GM18505 (cell line): ENCODE measurements at regions not wholly inside any gene's neighbourhood (a gene's known extent, or its start where the extent isn't known, plus 50 kb on each side); places are given as distances from the start of the nearest gene placed in this dataset.
"Not testable (repeated sequence)": the region's sequence is repeated elsewhere in the genome, so short reads cannot be mapped to it uniquely, and the experiment has no call there.

ENCODE experiments used
- ATAC-seq: cut with Tn5 transposase; IDR thresholded peaks from one replicate; pipeline ENCODE4 v1.9.1; 2021; ENCODE audit not compliant: unreplicated experiment

GRCh38 chr16:33710696-33711087, 251.3 kb downstream of the TP53TG3F start:
- not testable (repeated sequence) for ATAC-seq

- ATAC-seq: not testable (repeated sequence)
Observed at GRCh38 chr16:33711616-33712015, 252.2 kb downstream of the TP53TG3F start.

- not testable (repeated sequence) for ATAC-seq
Observed at GRCh38 chr16:33712308-33712707, 252.9 kb downstream of the TP53TG3F start.

- ATAC-seq: not testable (repeated sequence)
Observed at GRCh38 chr16:33712851-33713709, 253.7 kb downstream of the TP53TG3F start.

- ATAC-seq: not testable (repeated sequence)
Observed at GRCh38 chr16:33713710-33714538, 254.5 kb downstream of the TP53TG3F start.

- ATAC-seq: not testable (repeated sequence)
Observed at GRCh38 chr16:33731167-33731566, 271.8 kb downstream of the TP53TG3F start.

GRCh38 chr16:33734650-33735049, 275.2 kb downstream of the TP53TG3F start:
- ATAC-seq: not testable (repeated sequence)

GRCh38 chr16:33766869-33767765, 307.7 kb downstream of the TP53TG3F start:
- not testable (repeated sequence) for ATAC-seq

GRCh38 chr16:33768710-33769109, 309.3 kb downstream of the TP53TG3F start:
- not testable (repeated sequence) for ATAC-seq

- not testable (repeated sequence) for ATAC-seq
Observed at GRCh38 chr16:33769180-33769846, 309.9 kb downstream of the TP53TG3F start.

GRCh38 chr16:33770478-33770877, 311.1 kb downstream of the TP53TG3F start:
- ATAC-seq: not testable (repeated sequence)

GRCh38 chr16:33771211-33771610, 311.8 kb downstream of the TP53TG3F start:
- ATAC-seq: not testable (repeated sequence)

- ATAC-seq: not testable (repeated sequence)
Observed at GRCh38 chr16:33773966-33774365, 314.6 kb downstream of the TP53TG3F start.

- ATAC-seq: not testable (repeated sequence)
Observed at GRCh38 chr16:33774724-33775123, 315.3 kb downstream of the TP53TG3F start.

GRCh38 chr16:33816328-33816944, 357.0 kb downstream of the TP53TG3F start:
- not testable (repeated sequence) for ATAC-seq

- not testable (repeated sequence) for ATAC-seq
Observed at GRCh38 chr16:33824736-33825135, 365.3 kb downstream of the TP53TG3F start.

- ATAC-seq: not testable (repeated sequence)
Observed at GRCh38 chr16:33827522-33827921, 368.1 kb downstream of the TP53TG3F start.

GRCh38 chr16:33839157-33839556, 379.7 kb downstream of the TP53TG3F start:
- not testable (repeated sequence) for ATAC-seq

- not testable (repeated sequence) for ATAC-seq
Observed at GRCh38 chr16:33844533-33844932, 385.1 kb downstream of the TP53TG3F start.
